ENCODE measurements at regions not wholly inside any gene's neighbourhood (a gene's known extent, or its start where the extent isn't known, plus 50 kb on each side); places are given as distances from the start of the nearest gene placed in this dataset.

GRCh38 chr11:110809417-110810199 is 97.4 kb upstream of the ARHGAP20 start:
- DNase-seq, result no peak

More at GRCh38 chr11:110809417-110810199, 97.4 kb upstream of the ARHGAP20 start:
- Histone ChIP-seq H3K27ac (ENCODE audit: insufficient read length, low read depth, low read length) (no peak overlapping the region), H2BK12ac (ENCODE audit: insufficient read length, low read depth, low read length) (no peak overlapping the region), H2AK5ac (ENCODE audit: insufficient read length, low read length) (no peak overlapping the region), H3T11ph (ENCODE audit: low read length) (no peak overlapping the region), H4K91ac (ENCODE audit: insufficient read length, low read depth, low read length) (no peak overlapping the region), H3K79me2 (ENCODE audit: insufficient read depth, low read length) (no peaks in the 10 kb centered on the region), H3K79me1 (ENCODE audit: insufficient read depth, low read depth, low read length, poor library complexity, severe bottlenecking) (no peaks in the 10 kb centered on the region), H3K23me2 (ENCODE audit: insufficient read length, low read depth, low read length, poor library complexity, severe bottlenecking) (no peaks in the 10 kb centered on the region), H4K5ac (ENCODE audit: insufficient read length, low read depth, low read length) (no peak overlapping the region), H3K4ac (ENCODE audit: low read depth, low read length) (no peak overlapping the region), H4K8ac (replicated peaks; ENCODE audit: insufficient read length, low read depth, low read length) (no peak overlapping the region), H3K4me2 (ENCODE audit: insufficient read depth, insufficient read length, low read length) (no peak overlapping the region), H3K27me3 (ENCODE audit: insufficient read depth, low read length) (no peaks in the 10 kb centered on the region), H2AFZ (ENCODE audit: low read length) (no peak overlapping the region), H2BK5ac (ENCODE audit: insufficient read length, low read length) (no peak overlapping the region), H2BK15ac (ENCODE audit: low read depth, low read length) (no peak overlapping the region), H3K18ac (ENCODE audit: insufficient read length, low read depth, low read length) (no peak overlapping the region), H2BK120ac (ENCODE audit: low read depth, low read length, poor library complexity, severe bottlenecking) (no peak overlapping the region), H3K9ac (ENCODE audit: extremely low read depth, insufficient read length, low read length) (no peak overlapping the region), H3K9me3 (ENCODE audit: control insufficient read depth, low read depth, low read length) (no peaks in the 10 kb centered on the region), H3K4me1 (ENCODE audit: insufficient read depth, low read length) (no peaks in the 10 kb centered on the region), H3K14ac (ENCODE audit: insufficient read depth, low read length) (no peak overlapping the region), H2BK20ac (ENCODE audit: low read depth, low read length, poor library complexity, severe bottlenecking) (no peak overlapping the region), H3K56ac (ENCODE audit: insufficient read length, low read depth, low read length) (no peak overlapping the region), H4K20me1 (ENCODE audit: control insufficient read depth, insufficient read depth, insufficient read length) (no peaks in the 10 kb centered on the region), H3K23ac (ENCODE audit: insufficient read length, low read depth, low read length) (no peak overlapping the region)
- Mint-ChIP-seq H3K27ac (no peak overlapping the region), H3K9me3 (no peaks in the 10 kb centered on the region; a peak in 1 of 5 replicates), H3K36me3 (ENCODE audit: insufficient read depth in 1 of 3, low read depth in 3 of 3) (no peaks in the 10 kb centered on the region), H3K27me3 (ENCODE audit: low read depth) (no peaks in the 10 kb centered on the region), H3K4me3 (no peak overlapping the region), H3K4me1 (no peaks in the 10 kb centered on the region)
- TF ChIP-seq CTCF (conservative IDR thresholded peaks at IDR 0.05), result no peak
- WGBS (ENCODE audit: extremely low coverage, insufficient read length, low lambda C conversion rate), result no CpG with 5 or more reads among the region's 6 CpGs
